ENCODE measurements at regions not wholly inside any gene's neighbourhood (a gene's known extent, or its start where the extent isn't known, plus 50 kb on each side); places are given as distances from the start of the nearest gene placed in this dataset.

DNA sequence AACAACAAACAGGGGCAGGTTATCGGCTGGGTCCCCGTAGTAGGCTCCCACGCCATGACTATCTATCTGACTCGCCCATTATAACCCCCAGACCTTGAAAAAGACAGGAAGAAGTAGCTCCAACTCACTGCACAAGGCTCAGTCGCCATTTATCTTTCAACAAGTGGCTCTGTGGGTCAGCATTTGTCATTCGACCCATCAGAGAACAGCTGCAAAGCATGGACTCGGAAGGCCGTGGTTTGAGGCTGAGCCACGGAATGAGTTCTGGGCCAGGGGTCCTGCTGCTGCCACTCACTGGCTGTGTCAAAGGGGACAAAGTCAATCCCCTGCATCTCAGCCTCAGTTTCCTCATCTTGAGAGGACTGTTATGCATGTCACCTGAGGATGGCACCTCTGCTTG, 131.0 kb downstream of the DMRTA2 start:
- DNase-seq, result no peak

DNA sequence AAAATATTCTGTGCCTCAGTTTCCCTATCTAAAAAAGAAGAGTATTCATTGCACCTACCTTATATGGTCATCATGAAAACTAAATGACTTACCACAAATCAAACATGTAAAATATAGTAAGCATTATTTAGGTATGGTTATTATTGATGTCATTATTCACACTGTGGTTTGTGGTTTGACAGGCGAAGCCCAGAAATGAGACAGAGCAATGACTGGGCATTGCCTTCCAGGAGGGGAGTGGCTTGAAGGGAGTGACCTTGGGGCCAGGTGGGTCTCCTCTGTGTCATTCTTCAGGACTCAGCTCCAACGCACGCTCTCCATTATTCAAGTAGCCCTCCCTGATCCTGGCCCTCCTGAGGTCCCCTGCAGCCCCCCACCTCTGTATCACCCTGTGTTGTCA, 133.7 kb downstream of the DMRTA2 start:
- no peak for DNase-seq

DNA sequence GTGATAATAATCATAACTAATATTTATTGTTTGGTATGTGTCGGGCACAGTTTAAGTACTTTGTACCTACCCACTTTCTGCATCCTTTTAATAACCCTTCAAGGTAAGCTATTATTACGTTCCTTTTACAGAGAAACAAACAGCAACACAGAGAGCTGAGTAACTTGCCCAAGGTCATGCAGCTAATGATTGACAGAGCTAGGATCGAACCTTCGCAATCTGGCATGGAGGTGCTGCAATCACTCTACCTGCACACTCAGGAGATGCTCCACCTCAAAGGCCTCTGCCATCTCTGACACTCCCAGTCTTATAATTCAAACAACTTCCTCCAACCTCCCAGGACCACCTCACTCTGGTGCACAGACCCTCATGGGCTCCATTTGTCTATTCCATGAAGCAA, 137.2 kb downstream of the DMRTA2 start:
- no peak for DNase-seq

DNA sequence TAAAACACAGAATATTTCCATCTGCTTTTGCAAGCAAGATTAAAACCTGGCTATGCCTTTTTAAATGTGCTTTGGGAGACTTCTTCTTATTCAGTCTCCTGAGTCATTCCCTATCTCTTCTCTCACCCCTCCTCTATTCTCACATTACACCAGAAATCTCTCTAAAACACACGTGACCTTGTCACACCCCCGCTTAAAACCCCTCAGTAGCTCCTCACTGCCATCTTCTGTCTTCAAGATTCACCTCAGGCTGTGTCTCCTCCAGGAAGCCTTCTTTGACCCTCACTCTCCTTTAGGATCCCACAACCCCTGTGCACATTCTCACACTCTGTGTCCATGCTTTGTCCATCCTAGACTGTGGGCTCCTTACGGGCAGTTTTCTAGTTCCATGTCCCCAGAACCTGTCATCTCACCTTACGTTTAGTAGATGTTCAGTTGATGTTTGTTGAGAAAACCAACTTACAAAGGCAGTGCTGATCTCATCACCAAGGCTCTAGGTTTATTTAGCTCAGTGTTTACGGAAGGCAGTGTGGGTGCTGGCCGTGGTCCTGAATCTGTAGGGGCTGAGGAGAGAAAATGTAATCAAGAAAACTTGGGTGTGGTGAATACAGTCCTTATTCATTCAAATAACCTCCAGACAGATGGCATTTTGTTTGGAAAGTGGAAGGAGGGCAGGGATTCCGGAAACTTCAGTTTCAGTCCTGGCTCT, 143.5 kb downstream of the DMRTA2 start:
- DNase-seq, result peak; percentile 28

DNA sequence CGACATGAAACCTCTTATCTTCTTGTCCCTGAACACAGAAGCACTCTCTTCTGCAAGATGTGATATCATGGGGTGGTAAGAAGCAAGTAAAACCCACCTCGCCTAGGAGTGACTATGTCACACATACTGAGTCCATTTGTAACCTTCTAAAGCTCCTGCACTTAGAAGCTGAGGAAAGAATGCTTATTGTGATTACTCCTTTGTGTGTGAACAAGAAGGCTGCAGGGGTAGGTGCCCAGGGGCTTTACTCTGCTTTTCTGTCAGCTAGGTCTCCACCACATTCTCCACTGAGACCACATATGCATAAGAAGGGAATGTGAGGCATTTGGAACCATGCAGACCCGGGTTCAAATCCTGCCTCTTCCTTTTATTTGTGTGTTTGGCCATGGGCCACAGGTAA, 144.3 kb downstream of the DMRTA2 start:
- DNase-seq, result no peak

DNA sequence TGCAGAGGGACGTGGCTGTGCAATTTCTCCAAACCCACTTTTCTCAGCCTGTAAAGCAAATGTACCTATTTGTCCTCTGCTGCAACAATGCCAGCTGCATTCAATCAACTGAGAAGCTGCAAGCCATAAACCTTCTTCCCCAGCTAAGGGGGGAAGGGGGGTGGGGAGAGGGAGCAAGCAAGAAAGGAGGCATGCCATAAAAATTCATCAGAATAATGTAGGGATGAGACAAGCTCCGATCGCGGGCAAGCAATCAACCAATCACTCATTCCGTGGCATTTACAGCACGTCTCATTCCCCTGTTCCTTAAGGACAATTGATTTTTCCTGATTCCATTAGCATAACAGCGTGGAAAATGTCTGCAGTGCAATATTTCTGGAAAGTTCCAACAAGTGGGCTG, 144.8 kb downstream of the DMRTA2 start:
- DNase-seq, result no peak

DNA sequence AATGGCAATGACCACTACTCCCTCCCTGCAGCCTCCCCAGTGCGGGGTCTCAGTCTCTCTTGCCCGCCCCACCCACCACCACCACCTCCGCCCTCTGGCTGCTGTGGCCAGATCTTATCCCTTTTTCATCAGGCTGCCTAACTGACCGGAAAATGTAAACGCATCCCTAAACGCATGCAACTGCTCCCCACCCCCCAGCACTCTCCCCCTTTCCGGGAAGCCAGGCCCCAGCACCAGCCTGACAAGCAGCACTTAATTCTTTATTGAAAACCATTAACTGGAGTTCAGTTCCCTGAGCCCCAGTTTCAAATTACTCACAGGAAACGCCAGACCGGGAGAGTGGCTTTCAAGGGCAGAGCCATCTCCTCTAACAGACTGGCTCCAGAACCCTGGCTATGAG, 147.7 kb downstream of the DMRTA2 start:
- DNase-seq, result no peak

DNA sequence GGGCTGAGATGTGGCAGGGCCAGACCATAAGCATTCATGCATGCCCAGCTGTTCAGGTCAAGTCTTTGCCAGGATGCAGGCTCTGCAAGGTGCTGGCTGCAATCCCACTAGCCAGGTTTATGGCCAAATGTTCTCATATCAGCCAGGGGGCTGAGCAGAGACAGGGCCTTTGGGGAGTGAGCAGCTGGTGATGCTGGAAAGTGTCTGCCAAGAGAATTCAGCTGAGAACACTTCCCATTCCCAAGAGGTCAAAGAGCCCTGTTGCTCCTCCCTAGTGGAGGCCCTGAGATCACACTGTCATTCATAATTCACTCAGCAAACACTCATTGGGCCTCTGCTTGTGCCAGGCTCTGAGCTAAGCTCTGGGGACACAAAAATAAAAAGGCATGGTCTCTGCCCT, 150.3 kb downstream of the DMRTA2 start:
- DNase-seq, result no peak

DNA sequence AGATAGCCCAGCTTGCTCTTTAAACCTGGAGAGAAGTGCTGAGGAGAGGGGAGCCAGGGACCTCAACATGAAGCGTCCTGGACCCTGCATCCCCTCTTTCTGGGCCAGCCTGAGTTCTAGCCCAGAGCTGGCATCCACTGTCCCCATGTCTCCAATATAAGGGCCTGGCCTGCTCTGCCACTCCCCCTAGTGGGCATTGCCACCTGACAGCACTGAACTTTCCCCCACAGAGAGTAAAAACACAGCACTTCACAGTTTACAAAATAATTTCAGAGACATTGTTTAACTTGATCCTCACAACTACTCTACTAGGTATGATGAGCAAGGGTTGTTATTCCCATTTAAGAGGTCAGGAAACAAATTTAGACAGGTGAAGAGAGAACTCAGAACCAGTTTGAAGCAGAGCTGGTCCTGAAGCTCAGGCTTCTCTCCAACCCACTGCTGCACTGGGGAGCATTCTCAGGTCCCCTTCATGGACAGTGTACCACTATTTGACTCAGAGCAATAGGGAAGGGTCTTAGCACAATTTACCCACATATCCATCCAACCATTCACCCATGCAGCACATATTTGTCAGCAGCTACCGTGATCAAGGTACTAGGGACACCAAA, 151.2 kb downstream of the DMRTA2 start:
- peak; percentile 26 for DNase-seq

DNA sequence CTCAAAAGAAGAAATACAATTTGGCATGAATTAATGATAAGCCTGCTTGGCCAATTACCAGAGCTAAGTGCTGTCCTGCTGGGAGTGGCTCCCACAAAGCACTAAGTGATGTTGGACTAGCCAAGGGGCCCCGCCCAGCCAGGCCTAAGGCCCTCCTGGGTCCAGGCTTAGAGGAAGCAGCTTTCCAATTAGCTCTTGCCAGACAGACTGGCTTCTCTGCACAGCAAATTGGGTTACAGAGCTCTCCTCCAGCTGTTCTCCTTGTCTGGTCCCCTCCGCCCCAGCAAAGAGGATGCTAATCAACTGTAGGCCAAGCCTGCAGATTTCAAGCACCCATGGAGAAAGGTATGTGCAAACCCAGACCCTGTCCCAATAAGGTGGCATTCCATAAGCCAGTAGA, 151.9 kb downstream of the DMRTA2 start:
- DNase-seq, result no peak

DNA sequence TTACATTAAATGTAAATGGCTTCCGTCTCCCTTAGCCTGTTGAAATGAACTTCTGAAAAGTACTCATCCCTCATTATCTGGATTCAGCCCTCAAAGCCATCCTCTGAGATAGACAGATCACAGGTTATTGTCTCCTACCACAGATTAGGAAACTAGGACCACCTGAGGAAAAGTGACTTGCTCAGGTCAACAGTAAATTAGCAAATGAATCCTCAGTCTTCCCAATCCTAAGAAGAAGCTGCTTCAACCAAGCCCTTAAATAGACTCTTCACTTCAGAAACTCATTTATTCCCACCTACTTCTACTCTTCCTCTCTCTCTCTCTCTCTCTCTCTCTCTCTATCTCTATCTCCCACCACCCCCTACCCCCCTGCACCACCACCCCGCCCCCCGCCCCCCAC, 152.3 kb downstream of the DMRTA2 start:
- no peak for DNase-seq

DNA sequence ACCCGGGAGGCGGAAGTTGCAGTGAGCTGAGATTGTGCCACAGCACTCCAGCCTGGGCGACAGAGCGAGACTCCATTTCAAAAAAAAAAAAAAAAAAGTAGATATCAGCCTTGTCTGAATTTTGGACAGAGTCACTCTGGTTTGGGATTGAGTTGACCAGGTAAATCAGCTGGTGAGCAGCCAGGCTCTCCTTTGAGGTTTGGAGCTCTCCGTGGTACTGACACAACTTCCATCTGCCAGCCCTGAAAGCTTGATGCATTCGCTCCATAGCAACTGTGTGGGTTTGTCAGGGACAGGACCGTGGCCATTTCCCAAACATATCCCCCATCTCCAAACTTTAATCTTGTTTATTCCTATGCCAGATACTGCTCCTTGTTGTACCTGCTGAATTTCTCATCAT, 155.2 kb downstream of the DMRTA2 start:
- peak; percentile 14 for DNase-seq

DNA sequence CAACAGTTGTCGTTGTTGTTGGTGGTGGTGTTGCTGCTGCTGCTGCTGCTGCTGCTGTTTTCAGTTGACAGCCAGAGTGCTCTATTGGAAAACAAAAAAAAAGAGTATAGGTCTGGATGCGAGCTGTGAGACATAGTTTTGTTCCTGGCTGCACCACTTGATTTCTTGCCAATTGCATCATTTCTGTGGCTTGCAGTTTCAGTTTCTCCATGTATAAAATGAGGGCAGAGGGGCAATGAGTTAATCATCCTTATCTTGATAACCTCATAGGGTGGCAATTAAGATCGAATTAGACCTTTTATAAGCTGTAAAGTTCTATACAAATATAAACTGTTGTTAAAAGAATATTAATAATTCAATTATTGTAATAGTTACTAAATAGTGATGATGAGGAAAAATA, 156.7 kb downstream of the DMRTA2 start:
- DNase-seq, result peak; percentile 78

DNA sequence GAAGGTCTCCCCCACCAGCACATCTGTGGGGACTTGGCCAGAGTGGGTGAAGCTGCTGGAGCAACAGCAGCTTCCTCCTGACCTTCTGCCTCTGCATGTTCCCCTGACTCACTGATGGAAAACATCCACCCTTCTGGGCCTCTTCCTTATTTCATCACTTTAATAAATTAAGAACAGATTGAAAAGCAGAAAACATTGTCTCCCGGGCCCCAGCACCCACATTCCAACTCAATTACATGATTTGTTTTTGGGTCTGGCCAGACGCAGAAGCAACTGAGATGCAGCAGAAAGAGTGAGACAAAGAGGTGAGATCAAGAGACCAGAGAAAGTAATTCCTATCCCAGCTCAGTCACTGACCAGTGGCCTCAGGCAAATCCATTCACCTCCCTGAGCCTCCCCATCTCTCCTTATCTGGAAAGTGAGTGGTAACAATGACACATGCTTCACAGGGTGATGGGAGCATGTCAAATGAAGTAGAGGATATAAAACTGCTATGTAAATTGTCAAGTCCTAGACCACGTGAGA, 157.1 kb downstream of the ELAVL4 start:
- peak; percentile 82 for DNase-seq

DNA sequence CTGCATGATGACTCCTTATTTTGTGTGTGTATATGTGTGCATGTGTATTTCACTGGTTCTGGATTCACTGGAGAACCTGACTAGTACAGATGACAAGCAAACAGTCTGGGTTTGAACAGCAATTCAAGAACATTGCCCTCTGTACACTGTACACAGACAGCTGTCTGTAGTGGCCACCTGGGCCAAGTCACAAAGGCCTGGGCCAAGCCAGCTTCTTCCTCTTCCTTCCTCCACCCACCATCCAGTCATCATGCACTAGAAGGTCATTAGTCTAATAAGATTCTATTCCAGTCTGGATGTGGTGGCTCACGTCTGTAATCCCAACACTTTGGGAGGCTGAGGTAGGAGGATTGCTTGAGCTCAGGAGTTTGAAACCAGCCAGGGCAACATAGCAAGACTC, 155.9 kb downstream of the ELAVL4 start:
- DNase-seq, result no peak

DNA sequence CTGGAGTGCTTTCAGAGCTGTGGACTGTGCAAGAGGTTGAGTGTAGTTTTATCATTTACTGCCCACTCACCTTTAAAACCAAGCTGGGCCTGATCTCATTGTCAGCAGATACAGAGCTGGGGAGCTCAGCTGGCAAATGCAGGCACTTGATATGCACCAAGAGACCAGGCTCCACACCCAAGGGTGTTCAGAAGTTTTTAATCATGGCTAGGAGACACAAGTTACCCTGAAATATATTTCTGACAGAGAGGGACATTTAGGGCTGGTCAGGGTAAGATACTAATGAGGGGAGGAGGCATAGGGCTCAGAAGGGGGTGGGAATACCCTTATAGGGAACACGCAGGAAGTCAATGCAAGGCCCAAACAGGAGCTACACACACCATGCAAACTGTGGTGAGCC, 153.7 kb downstream of the ELAVL4 start:
- no peak for DNase-seq

DNA sequence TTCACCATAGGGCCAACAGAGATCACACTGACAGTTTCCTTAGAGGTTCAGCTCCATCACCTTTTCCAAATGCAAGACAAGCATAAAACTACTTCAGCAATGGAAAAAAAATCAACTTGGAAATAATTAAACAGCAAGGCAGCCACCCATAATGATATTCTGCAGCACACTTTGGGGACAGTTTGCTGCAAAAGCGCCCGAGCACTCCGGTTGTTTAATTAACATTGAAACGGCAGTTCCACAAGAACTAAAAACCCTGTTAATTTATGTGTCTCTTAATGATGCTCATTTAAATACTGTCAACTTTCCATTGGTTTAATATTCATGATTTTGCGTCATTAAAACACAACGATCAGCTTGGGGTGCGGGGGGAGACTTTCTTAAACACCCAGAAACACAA, 153.2 kb downstream of the ELAVL4 start:
- no peak for DNase-seq

DNA sequence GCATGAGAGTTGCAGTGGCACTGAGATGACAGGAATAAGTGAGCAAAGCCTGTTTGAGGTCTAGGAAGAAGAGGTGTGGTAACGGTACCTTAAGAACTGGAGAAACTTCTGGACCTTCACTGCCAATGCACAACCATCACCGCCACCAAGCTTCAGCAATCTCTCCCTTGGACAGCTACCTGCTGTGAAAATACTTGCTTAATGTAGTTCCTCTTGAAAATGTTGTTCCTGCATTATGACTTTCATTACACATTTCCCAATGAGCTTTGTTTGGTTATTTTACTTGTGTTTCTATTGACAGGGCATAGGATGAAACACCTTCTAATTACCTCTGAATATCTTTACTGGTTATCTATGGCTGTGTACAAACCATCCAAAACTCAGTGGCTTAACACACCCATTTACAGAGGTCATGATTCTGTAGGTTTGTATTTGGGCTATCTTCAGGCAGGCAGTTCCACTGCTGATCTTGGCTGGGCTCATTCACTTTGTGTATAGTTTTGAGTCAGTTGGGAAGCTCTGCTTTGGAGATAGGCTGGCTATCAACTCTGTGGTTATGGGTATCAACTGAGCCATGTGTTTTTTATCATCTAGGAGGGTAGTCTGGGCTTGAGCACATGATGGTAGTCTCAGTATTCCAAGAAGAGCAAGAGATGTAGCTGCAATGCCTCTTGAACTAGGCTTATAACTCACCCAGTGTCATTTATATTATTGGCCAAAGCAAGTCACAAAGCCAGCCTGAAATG, 149.4 kb downstream of the ELAVL4 start:
- DNase-seq, result no peak

DNA sequence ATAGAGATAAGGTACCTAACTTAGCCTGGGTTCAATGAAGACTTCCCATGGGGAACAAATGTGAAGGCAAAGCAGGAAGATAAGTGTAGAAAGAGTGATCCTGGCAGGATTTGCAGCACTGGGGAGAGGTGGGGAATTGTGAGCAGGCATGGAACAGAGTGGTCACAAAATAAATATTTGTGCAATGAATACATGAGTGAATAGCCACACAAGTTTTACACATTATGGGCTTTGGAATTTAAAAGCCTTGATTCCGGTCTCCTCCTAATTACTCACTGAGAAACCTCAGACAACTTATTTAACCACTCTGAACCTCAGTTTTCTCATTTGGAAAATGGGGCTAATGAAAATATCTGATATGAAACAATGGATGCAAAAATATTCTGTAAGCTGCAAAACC, 148.3 kb downstream of the ELAVL4 start:
- DNase-seq, result peak; percentile 9

Measured in fibroblast of skin of scalp (primary cell).